Omental fat pad (tissue), 3 donors: ENCODE measurements at regions not wholly inside any gene's neighbourhood (a gene's known extent, or its start where the extent isn't known, plus 50 kb on each side); places are given as distances from the start of the nearest gene placed in this dataset.

Source experiments
- ATAC-seq: fragments of 150-250 bp; one replicate; pipeline ENCODE4 v1.9.1; 2016; ENCODE audit warnings: mild to moderate bottlenecking, moderate library complexity; ENCODE audit not compliant: low FRiP score
- DNase-seq: peaks from one replicate; pipeline ENCODE4 v3.0.0-alpha.2; 2019; ENCODE audit warnings: low spot score
- CTCF ChIP-seq, 3 donors: fragments of 450-650 bp; IDR thresholded peaks; one replicate each; pipeline ENCODE4 v1.5.1; 2016 to 2017; ENCODE audit warnings: antibody characterized with exemption in 3 of 3, mild to moderate bottlenecking in 3 of 3, moderate library complexity in 2 of 3

- TF ChIP-seq CTCF (IDR thresholded peaks at IDR 0.05) = no peak
- DNase-seq (no peak), ATAC-seq (no peak)
These were observed 82.8 kb upstream of the MAP4K3 start for GRCh38 chr2:39519886-39520285.

GRCh38 chr2:39521876-39522517 lies 84.9 kb upstream of the MAP4K3 start:
- no peak for DNase-seq
- ATAC-seq = no peak
- no peak for TF ChIP-seq CTCF (IDR thresholded peaks at IDR 0.05)

GRCh38 chr2:39522518-39522877 lies 85.4 kb upstream of the MAP4K3 start:
- no peak for TF ChIP-seq CTCF (IDR thresholded peaks at IDR 0.05)
- no peak for ATAC-seq
- no peak for DNase-seq

- DNase-seq (no peak), ATAC-seq (peak; percentile 89)
- no peak for TF ChIP-seq CTCF (IDR thresholded peaks at IDR 0.05)
These were observed 86.4 kb upstream of the MAP4K3 start for GRCh38 chr2:39523308-39524044.

GRCh38 chr2:39524061-39524460 lies 87.0 kb upstream of the MAP4K3 start:
- ATAC-seq = no peak

GRCh38 chr2:39524756-39525635 lies 87.9 kb upstream of the MAP4K3 start:
- ATAC-seq = no peak
- no peak for DNase-seq
- TF ChIP-seq CTCF (IDR thresholded peaks at IDR 0.05) = no peak

More at GRCh38 chr2:39524061-39524460, 87.0 kb upstream of the MAP4K3 start:
- TF ChIP-seq CTCF (IDR thresholded peaks at IDR 0.05) = no peak
- DNase-seq = no peak
